A549 (cell line): ENCODE measurements at regions not wholly inside any gene's neighbourhood (a gene's known extent, or its start where the extent isn't known, plus 50 kb on each side); places are given as distances from the start of the nearest gene placed in this dataset.

Experiments used
- ATAC-seq, 2 experiments: fragments of 200-7000 bp in 1 of 2; fragments of >200 bp in 1 of 2; cut with Nextera tagmentation in 1 of 2; cut with Tn5 transposase in 1 of 2; 3 replicates each; pipeline versions ENCODE4 v1.8.0 to v1.9.1; 2018 to 2020; ENCODE audit warnings: mild to moderate bottlenecking in 1 of 2, moderate library complexity in 1 of 2
- CTCF ChIA-PET: fragments of 300-600 bp; sonication (Branson Sonifier 250); formaldehyde crosslinking; extraction: SDS; loops from one replicate; lab custom pipeline; 2021; ENCODE audit warnings: antibody characterized with exemption, inconsistent platforms; lab: Yijun Ruan, JAX
- POLR2A ChIA-PET: fragments of 350-600 bp; formaldehyde crosslinking; extraction: SDS; loops from one replicate; lab custom pipeline; 2021; ENCODE audit warnings: antibody characterized with exemption, inconsistent platforms; lab: Yijun Ruan, JAX
- DNase-seq, 2 experiments: peaks; one replicate each; pipeline versions ENCODE4 v3.0.0 to v3.0.0-alpha.2; 2011 to 2016; ENCODE audit warnings: low read depth in 1 of 2, low spot score in 1 of 2
- FAIRE-seq: peaks from 2 replicates; lab custom pipeline; 2011; peaks lifted over from hg19 to GRCh38; lab: Jason Lieb, UNC
- H3K27ac ChIP-seq, 2 experiments: fragments of >200 bp; sonication (Bioruptor Twin); formaldehyde crosslinking; 3 replicates each; pipeline ENCODE4 v1.5.1; 2016 to 2017
- H3K4me1 ChIP-seq: fragments of >200 bp; sonication (Bioruptor Twin); formaldehyde crosslinking; 3 replicates; pipeline ENCODE4 v1.6.1; 2016
- H3K4me2 ChIP-seq: fragments of >200 bp; sonication (Bioruptor Twin); formaldehyde crosslinking; 3 replicates; pipeline ENCODE4 v1.6.1; 2016
- H3K4me3 ChIP-seq: fragments of >200 bp; sonication (Bioruptor Twin); formaldehyde crosslinking; 3 replicates; pipeline ENCODE4 v1.5.1; 2016
- H3K9me3 ChIP-seq: fragments of >200 bp; sonication (Bioruptor Twin); formaldehyde crosslinking; 3 replicates; pipeline ENCODE4 v1.6.1; 2016
- ATOH8 ChIP-seq: fragments of 250-450 bp; sonication (Bioruptor Pico); IDR thresholded peaks from 2 replicates; pipeline ENCODE4 v1.5.0; 2020; ENCODE audit warnings: low read depth, mild to moderate bottlenecking, moderate library complexity
- BCL3 ChIP-seq: fragments of >200 bp; sonication (Bioruptor Twin); formaldehyde crosslinking; IDR thresholded peaks from 3 replicates; pipeline ENCODE4 v1.6.1; 2016
- BHLHE40 ChIP-seq: IDR thresholded peaks from 2 replicates; pipeline ENCODE4 v1.6.1; 2012; ENCODE audit warnings: low read depth, low read length, inconsistent platforms
- CBX8 ChIP-seq: fragments of 200-600 bp; sonication (generic); IDR thresholded peaks from 2 replicates; pipeline ENCODE4 v1.6.1; 2016
- CEBPB ChIP-seq, 2 experiments: fragments of >200 bp in 1 of 2; sonication (Bioruptor Twin) in 1 of 2; formaldehyde crosslinking in 1 of 2; IDR thresholded peaks; 2 replicates each; pipeline ENCODE4 v1.6.1; 2012 to 2016
- EHF ChIP-seq: fragments of 250-450 bp; sonication (Bioruptor Pico); IDR thresholded peaks from 2 replicates; pipeline ENCODE4 v1.5.0; 2020; ENCODE audit warnings: mild to moderate bottlenecking
- EHMT2 ChIP-seq: fragments of 200-600 bp; sonication (generic); IDR thresholded peaks from 2 replicates; pipeline ENCODE4 v1.6.1; 2016; ENCODE audit warnings: antibody characterized with exemption, low read depth, mild to moderate bottlenecking, moderate library complexity
- ELK1 ChIP-seq: fragments of 150-350 bp; IDR thresholded peaks from 2 replicates; pipeline ENCODE4 v1.6.1; 2014; ENCODE audit warnings: low read depth, mild to moderate bottlenecking, low read length
- HDAC2 ChIP-seq: fragments of 200-600 bp; sonication (generic); IDR thresholded peaks from 2 replicates; pipeline ENCODE4 v1.6.1; 2016
- KDM5A ChIP-seq: fragments of 200-600 bp; sonication (generic); IDR thresholded peaks from 2 replicates; pipeline ENCODE4 v1.6.1; 2016; ENCODE audit warnings: antibody characterized with exemption, mild to moderate bottlenecking
- MAX ChIP-seq: IDR thresholded peaks from 2 replicates; pipeline ENCODE4 v1.6.1; 2012
- MYC ChIP-seq: IDR thresholded peaks from 2 replicates; pipeline ENCODE4 v1.6.1; 2012; ENCODE audit warnings: mild to moderate bottlenecking, inconsistent platforms, low read length, improper control_type of control experiment, borderline replicate concordance
- NFE2L2 ChIP-seq: fragments of 150-350 bp; conservative IDR thresholded peaks from 2 replicates; pipeline ENCODE4 v1.6.1; 2014; ENCODE audit warnings: low read length
- PHF8 ChIP-seq: fragments of 200-600 bp; sonication (generic); IDR thresholded peaks from 2 replicates; pipeline ENCODE4 v1.6.1; 2016; ENCODE audit warnings: low read depth, mild to moderate bottlenecking, antibody characterized with exemption, moderate library complexity, borderline replicate concordance
- RCOR1 ChIP-seq: fragments of 150-350 bp; IDR thresholded peaks from 2 replicates; pipeline ENCODE4 v1.6.1; 2014; ENCODE audit warnings: antibody characterized with exemption, low read length, low read depth
- RFX5 ChIP-seq: fragments of 450-650 bp; IDR thresholded peaks from 2 replicates; pipeline ENCODE4 v1.7.1; 2014; ENCODE audit warnings: antibody characterized with exemption, mild to moderate bottlenecking, moderate library complexity
- TFCP2L1 ChIP-seq: fragments of 250-450 bp; sonication (Bioruptor Pico); IDR thresholded peaks from 2 replicates; pipeline ENCODE4 v1.5.0; 2021; ENCODE audit warnings: mild to moderate bottlenecking
- USF2 ChIP-seq: fragments of 450-650 bp; IDR thresholded peaks from 2 replicates; pipeline ENCODE4 v1.6.1; 2014; ENCODE audit warnings: antibody characterized with exemption
- ZNF302 ChIP-seq: fragments of 250-450 bp; sonication (Bioruptor Pico); IDR thresholded peaks from 2 replicates; pipeline ENCODE4 v1.9.0; 2021; ENCODE audit warnings: inconsistent platforms, mild to moderate bottlenecking, moderate library complexity
- WGBS: methylation state at CpG from one replicate; pipeline ENCODE4 v1.1.6; 2017; ENCODE audit errors: missing lambda C conversion rate; 5-methylcytosine and 5-hydroxymethylcytosine counted together
- TF ChIP-seq, protein P1 (sequence below): IDR thresholded peaks from 2 replicates; pipeline ENCODE4 v1.6.1; 2012

DNA sequence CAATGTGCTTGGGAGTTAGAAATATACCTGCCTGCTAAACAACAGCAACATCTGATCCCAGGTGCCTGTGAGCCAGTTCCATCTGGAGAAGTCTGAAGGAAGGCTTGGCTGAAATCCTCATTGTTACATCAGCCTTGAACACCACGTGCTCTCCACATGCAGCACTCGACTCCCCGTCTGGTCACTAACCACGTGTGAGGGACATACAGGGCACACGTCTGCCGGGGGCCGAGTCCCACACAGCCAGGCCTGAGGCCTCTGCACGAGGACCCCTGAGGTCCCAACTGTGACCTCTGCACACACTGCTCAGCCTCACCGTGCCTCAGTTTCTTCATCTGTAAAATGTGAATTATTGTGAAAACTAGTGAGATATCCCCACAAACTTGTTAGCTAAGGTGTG lies 236.5 kb upstream of the SALL3 start (continued):
- no peak for TF ChIP-seq MAX

GRCh38 chr18:78751664-78752063 lies 228.0 kb upstream of the SALL3 start:
- 57% methylated on average over 15 of the region's 17 CpGs for WGBS
- TF ChIP-seq, protein P1, sequence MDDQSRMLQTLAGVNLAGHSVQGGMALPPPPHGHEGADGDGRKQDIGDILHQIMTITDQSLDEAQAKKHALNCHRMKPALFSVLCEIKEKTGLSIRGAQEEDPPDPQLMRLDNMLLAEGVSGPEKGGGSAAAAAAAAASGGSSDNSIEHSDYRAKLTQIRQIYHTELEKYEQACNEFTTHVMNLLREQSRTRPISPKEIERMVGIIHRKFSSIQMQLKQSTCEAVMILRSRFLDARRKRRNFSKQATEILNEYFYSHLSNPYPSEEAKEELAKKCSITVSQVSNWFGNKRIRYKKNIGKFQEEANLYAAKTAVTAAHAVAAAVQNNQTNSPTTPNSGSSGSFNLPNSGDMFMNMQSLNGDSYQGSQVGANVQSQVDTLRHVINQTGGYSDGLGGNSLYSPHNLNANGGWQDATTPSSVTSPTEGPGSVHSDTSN, result no peak
- Histone ChIP-seq H3K4me1 (no peaks in the 10 kb centered on the region), H3K9me3 (no peaks in the 10 kb centered on the region), H3K27ac (no peak overlapping the region), H3K4me2 (no peak overlapping the region), H3K4me3 (no peak overlapping the region)
- POLR2A ChIA-PET, result no interaction called here
- CTCF ChIA-PET, result interaction anchor here (0.9 kb wide), 1 partner anchor 855 kb away, joined by 3 read pairs; no protein-coding TSS in a partner anchor
- ATAC-seq, result no peak
- no peak for DNase-seq
- FAIRE-seq, result no peak

GRCh38 chr18:78753240-78753639 lies 226.4 kb upstream of the SALL3 start:
- no peak for TF ChIP-seq ATOH8 (CRISPR knock-in tag)
- no peak for TF ChIP-seq NFE2L2
- no peak for TF ChIP-seq ELK1
- no peak for TF ChIP-seq PHF8
- TF ChIP-seq HDAC2, result no peak
- no peak for TF ChIP-seq BHLHE40
- no peak for TF ChIP-seq ZNF302 (CRISPR knock-in tag)
- no peak for TF ChIP-seq KDM5A
- TF ChIP-seq RCOR1, result no peak
- no peak for TF ChIP-seq MAX
- TF ChIP-seq CEBPB (IDR thresholded peaks at IDR 0.05), result no peak
- no peak for TF ChIP-seq TFCP2L1 (CRISPR knock-in tag)
- TF ChIP-seq USF2, result no peak
- TF ChIP-seq BCL3, result no peak
- no peak for TF ChIP-seq RFX5
- no peak for TF ChIP-seq EHMT2
- no peak for TF ChIP-seq EHF (CRISPR knock-in tag)
- TF ChIP-seq MYC, result no peak
- no peak for TF ChIP-seq CBX8
- DNase-seq, result no peak
- POLR2A ChIA-PET, result no interaction called here
- ATAC-seq, result no peak
- no peaks in the 10 kb centered on the region for H3K9me3 ChIP-seq
- H3K4me1 ChIP-seq, result no peaks in the 10 kb centered on the region
- FAIRE-seq, result no peak
- H3K4me3 ChIP-seq, result no peak overlapping the region
- no peak overlapping the region for H3K4me2 ChIP-seq
- CTCF ChIA-PET, result no interaction called here
- H3K27ac ChIP-seq, result no peak overlapping the region
- WGBS, result 82% methylated on average over 9 of the region's 23 CpGs
